ENCODE measurements at regions not wholly inside any gene's neighbourhood (a gene's known extent, or its start where the extent isn't known, plus 50 kb on each side); places are given as distances from the start of the nearest gene placed in this dataset.

DNA sequence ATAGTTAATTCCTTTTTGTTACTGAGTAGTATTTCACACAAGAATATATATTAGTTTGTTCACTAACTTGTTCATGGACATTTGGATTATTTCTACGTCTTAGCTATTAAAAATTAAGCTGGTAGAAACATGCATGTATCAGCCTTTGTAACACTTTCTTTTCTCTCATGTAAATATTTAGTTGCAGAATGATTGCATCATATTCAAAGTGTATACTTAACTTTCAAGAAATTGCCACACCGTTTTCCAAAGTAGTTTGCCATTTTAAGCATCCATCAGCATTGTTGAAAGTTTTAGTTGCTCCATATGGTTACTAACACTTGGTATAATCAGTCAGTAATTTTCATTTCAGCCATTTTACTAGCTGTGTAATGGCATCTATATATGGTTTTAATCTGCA lies 666.9 kb downstream of the NXPH1 start:
- TF ChIP-seq, protein P1, sequence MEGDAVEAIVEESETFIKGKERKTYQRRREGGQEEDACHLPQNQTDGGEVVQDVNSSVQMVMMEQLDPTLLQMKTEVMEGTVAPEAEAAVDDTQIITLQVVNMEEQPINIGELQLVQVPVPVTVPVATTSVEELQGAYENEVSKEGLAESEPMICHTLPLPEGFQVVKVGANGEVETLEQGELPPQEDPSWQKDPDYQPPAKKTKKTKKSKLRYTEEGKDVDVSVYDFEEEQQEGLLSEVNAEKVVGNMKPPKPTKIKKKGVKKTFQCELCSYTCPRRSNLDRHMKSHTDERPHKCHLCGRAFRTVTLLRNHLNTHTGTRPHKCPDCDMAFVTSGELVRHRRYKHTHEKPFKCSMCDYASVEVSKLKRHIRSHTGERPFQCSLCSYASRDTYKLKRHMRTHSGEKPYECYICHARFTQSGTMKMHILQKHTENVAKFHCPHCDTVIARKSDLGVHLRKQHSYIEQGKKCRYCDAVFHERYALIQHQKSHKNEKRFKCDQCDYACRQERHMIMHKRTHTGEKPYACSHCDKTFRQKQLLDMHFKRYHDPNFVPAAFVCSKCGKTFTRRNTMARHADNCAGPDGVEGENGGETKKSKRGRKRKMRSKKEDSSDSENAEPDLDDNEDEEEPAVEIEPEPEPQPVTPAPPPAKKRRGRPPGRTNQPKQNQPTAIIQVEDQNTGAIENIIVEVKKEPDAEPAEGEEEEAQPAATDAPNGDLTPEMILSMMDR (IDR thresholded peaks at IDR 0.05; ENCODE audit: poor library complexity): no peak
- TF ChIP-seq EZH2phosphoT487 (IDR thresholded peaks at IDR 0.05; ENCODE audit: low read depth, severe bottlenecking, unreplicated experiment) (no peak), EZH2 (IDR thresholded peaks at IDR 0.05; ENCODE audit: borderline replicate concordance) (no peak)

Data from hepatocyte (in vitro differentiated cells).